ENCODE measurements at regions not wholly inside any gene's neighbourhood (a gene's known extent, or its start where the extent isn't known, plus 50 kb on each side); places are given as distances from the start of the nearest gene placed in this dataset.
A peak's percentile ranks its signal among the peaks of the same experiment; 100 is the strongest.

- DNase-seq: no peak
Measured at GRCh38 chr3:88209356-88209755, 59.6 kb downstream of the C3orf38 start.

- no peak for DNase-seq
Measured at GRCh38 chr3:88211096-88211890, 61.5 kb downstream of the C3orf38 start.

- DNase-seq: peak; percentile 45
Measured at GRCh38 chr3:88219138-88219792, 69.5 kb downstream of the C3orf38 start.

- no peak for DNase-seq
Measured at GRCh38 chr3:88220126-88220525, 70.4 kb downstream of the C3orf38 start.

- DNase-seq: no peak
Measured at GRCh38 chr3:88221726-88222125, 72.0 kb downstream of the C3orf38 start.

- DNase-seq: no peak
Measured at GRCh38 chr3:88222343-88222742, 72.6 kb downstream of the C3orf38 start.

GRCh38 chr3:88225326-88226008 is 75.7 kb downstream of the C3orf38 start:
- DNase-seq: no peak

GRCh38 chr3:88226910-88227309 is 77.2 kb downstream of the C3orf38 start:
- DNase-seq: no peak

- no peak for DNase-seq
Measured at GRCh38 chr3:88230638-88231037, 80.9 kb downstream of the C3orf38 start.

- no peak for DNase-seq
Measured at GRCh38 chr3:88231207-88231606, 81.4 kb downstream of the C3orf38 start.

- no peak for DNase-seq
Measured at GRCh38 chr3:88231632-88232031, 81.9 kb downstream of the C3orf38 start.

- no peak for DNase-seq
Measured at GRCh38 chr3:88235102-88235501, 85.3 kb downstream of the C3orf38 start.

- no peak for DNase-seq
Measured at GRCh38 chr3:88239870-88240269, 90.1 kb downstream of the C3orf38 start.

- DNase-seq: no peak
Measured at GRCh38 chr3:88248658-88249057, 98.9 kb downstream of the C3orf38 start.

GRCh38 chr3:88259045-88259444 is 109.3 kb downstream of the C3orf38 start:
- DNase-seq: no peak

- DNase-seq: no peak
Measured at GRCh38 chr3:88262527-88262926, 112.8 kb downstream of the C3orf38 start.

- no peak for DNase-seq
Measured at GRCh38 chr3:88263417-88264100, 113.8 kb downstream of the C3orf38 start.

- DNase-seq: no peak
Measured at GRCh38 chr3:88267441-88267840, 117.7 kb downstream of the C3orf38 start.

GRCh38 chr3:88267847-88268246 is 118.1 kb downstream of the C3orf38 start:
- no peak for DNase-seq

GRCh38 chr3:88280326-88280725 is 130.6 kb downstream of the C3orf38 start:
- no peak for DNase-seq

GRCh38 chr3:88282528-88283241 is 132.9 kb downstream of the C3orf38 start:
- no peak for DNase-seq

GRCh38 chr3:88283242-88283592 is 133.5 kb downstream of the C3orf38 start:
- no peak for DNase-seq

- no peak for DNase-seq
Measured at GRCh38 chr3:88291486-88291885, 141.7 kb downstream of the C3orf38 start.

Data from NCI-H1092 treated with DMSO at 0.1 percent for 48 hours (cell line).